Panc1 (cell line): ENCODE measurements at regions not wholly inside any gene's neighbourhood (a gene's known extent, or its start where the extent isn't known, plus 50 kb on each side); places are given as distances from the start of the nearest gene placed in this dataset.
"Not testable (repeated sequence)": the region's sequence is repeated elsewhere in the genome, so short reads cannot be mapped to it uniquely, and the experiment has no call there.

Source experiments
- ATAC-seq: fragments of 200-7000 bp; cut with Tn5 transposase; 2 replicates; pipeline ENCODE4 v1.9.1; 2020; ENCODE audit warnings: mild to moderate bottlenecking, moderate library complexity
- BruUV-seq: library from RNA; stranded (reverse); fragments of 400-500 nt; replicated peaks from 2 replicates; lab custom pipeline; 2021; lab: Mats Ljungman, UMichigan
- CTCF ChIA-PET: fragments of 300-600 bp; sonication (Branson Sonifier 250); formaldehyde crosslinking; loops from one replicate; lab custom pipeline; 2022; ENCODE audit warnings: antibody characterized with exemption; lab: Charles Lee
- POLR2A ChIA-PET: fragments of 300-600 bp; sonication (Branson Sonifier 250); formaldehyde crosslinking; loops from one replicate; lab custom pipeline; 2022; ENCODE audit warnings: antibody characterized with exemption; lab: Charles Lee
- DNase-seq: peaks from one replicate; pipeline ENCODE4 v3.0.0-alpha.2; 2010; ENCODE audit warnings: low read depth, low spot score
- H3K27ac ChIP-seq: 2 replicates; pipeline ENCODE4 v1.5.1; 2011; ENCODE audit warnings: mild to moderate bottlenecking, low read length, inconsistent platforms
- H3K27me3 ChIP-seq: fragments of 200-500 bp; sonication (Bioruptor generic); 2 replicates; pipeline ENCODE4 v1.6.0; 2014; ENCODE audit warnings: low read length, inconsistent platforms; ENCODE audit not compliant: control insufficient read depth, insufficient read depth
- H3K36me3 ChIP-seq: fragments of 200-500 bp; sonication (Bioruptor generic); 2 replicates; pipeline ENCODE4 v1.5.1; 2014; ENCODE audit warnings: inconsistent platforms, mild to moderate bottlenecking, low read length, moderate library complexity; ENCODE audit not compliant: control insufficient read depth, insufficient read depth
- H3K4me1 ChIP-seq: 2 replicates; pipeline ENCODE4 v1.5.1; 2011; ENCODE audit warnings: inconsistent platforms, mild to moderate bottlenecking, low read length, moderate library complexity; ENCODE audit not compliant: control insufficient read depth, insufficient read depth
- H3K4me3 ChIP-seq, 2 experiments: 2 replicates each; pipeline ENCODE4 v1.5.1; 2011 to 2012; ENCODE audit warnings: low read depth in 2 of 2, low read length in 2 of 2, mild to moderate bottlenecking in 2 of 2, inconsistent platforms in 1 of 2, moderate library complexity in 1 of 2
- H3K9me3 ChIP-seq: fragments of 200-500 bp; sonication (Bioruptor generic); 2 replicates; pipeline ENCODE4 v1.5.1; 2014; ENCODE audit warnings: low read depth, mild to moderate bottlenecking, inconsistent platforms, low read length, moderate library complexity; ENCODE audit not compliant: control insufficient read depth, insufficient read depth
- POLR2AphosphoS5 ChIP-seq: IDR thresholded peaks from 2 replicates; pipeline ENCODE4 v1.6.1; 2012; ENCODE audit warnings: mild to moderate bottlenecking, low read depth, low read length, moderate library complexity
- SIN3A ChIP-seq: IDR thresholded peaks from 2 replicates; pipeline ENCODE4 v1.6.1; 2012; ENCODE audit warnings: low read depth, mild to moderate bottlenecking, low read length, moderate library complexity, borderline replicate concordance; ENCODE audit not compliant: insufficient read depth
- TCF7L2 ChIP-seq: IDR thresholded peaks from 2 replicates; pipeline ENCODE4 v1.6.1; 2011; ENCODE audit warnings: mild to moderate bottlenecking, low read depth, low read length, inconsistent platforms
- in situ Hi-C: cut with HindIII; loops from 2 replicates; pipeline ENCODE4 v1.10.0; 2016; ENCODE audit warnings: low sequenced_read_pairs, low pct_unique_long_range_greater_than_20kb
- intact Hi-C: fragments of 100-400 bp; cut with micrococcal nuclease; formaldehyde crosslinking; loops from one replicate; pipeline ENCODE4 v1.10.0; 2022; ENCODE audit not compliant: unreplicated experiment
- TF ChIP-seq, protein P1 (sequence below), 2 experiments: IDR thresholded peaks; 2 replicates each; pipeline ENCODE4 v1.6.1; 2011 to 2012; ENCODE audit warnings: low read depth in 2 of 2, control low read depth in 1 of 2, low read length in 1 of 2, mild to moderate bottlenecking in 1 of 2, moderate library complexity in 1 of 2; ENCODE audit not compliant: insufficient read depth in 1 of 2
- TF ChIP-seq, protein P2 (sequence below): fragments of 450-650 bp; IDR thresholded peaks from 2 replicates; pipeline ENCODE4 v1.5.1; 2017; ENCODE audit warnings: mild to moderate bottlenecking

DNA sequence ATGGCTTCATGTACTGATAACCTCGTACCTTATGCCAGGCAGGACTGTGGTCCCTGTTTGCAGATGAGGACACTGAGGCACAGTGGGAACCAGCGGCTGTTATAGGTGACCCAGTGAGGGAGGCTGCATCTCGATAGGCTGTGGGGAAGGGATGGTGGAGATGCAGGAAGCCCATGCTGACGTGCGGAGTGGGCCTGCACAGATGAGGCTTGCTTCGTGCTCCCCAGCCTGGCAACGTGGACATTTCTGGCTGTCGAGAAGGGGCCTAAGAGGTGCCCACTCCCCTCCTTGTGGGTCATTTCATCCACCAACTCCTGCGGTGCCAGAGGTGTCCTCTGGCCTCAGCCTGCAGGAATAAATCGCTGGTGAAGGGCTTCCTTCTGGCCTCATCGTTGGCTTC lies 107.4 kb downstream of the SLC25A47 start:
- no peak for ATAC-seq
- Histone ChIP-seq H3K4me1 (peaks cover 19% of the 10 kb centered on the region), H3K4me3 (no peak overlapping the region), H3K27me3 (no peaks in the 10 kb centered on the region), H3K36me3 (no peaks in the 10 kb centered on the region), H3K9me3 (no peaks in the 10 kb centered on the region), H3K27ac (no peak overlapping the region; the same call in 1 of the 2 replicates)
- no TSS peak for BruUV-seq
- ChIA-PET POLR2A (no interaction called here), CTCF (no interaction called here)
- intact Hi-C loops (no loop called here), in situ Hi-C loops (no loop called here)
- TF ChIP-seq, protein P1, sequence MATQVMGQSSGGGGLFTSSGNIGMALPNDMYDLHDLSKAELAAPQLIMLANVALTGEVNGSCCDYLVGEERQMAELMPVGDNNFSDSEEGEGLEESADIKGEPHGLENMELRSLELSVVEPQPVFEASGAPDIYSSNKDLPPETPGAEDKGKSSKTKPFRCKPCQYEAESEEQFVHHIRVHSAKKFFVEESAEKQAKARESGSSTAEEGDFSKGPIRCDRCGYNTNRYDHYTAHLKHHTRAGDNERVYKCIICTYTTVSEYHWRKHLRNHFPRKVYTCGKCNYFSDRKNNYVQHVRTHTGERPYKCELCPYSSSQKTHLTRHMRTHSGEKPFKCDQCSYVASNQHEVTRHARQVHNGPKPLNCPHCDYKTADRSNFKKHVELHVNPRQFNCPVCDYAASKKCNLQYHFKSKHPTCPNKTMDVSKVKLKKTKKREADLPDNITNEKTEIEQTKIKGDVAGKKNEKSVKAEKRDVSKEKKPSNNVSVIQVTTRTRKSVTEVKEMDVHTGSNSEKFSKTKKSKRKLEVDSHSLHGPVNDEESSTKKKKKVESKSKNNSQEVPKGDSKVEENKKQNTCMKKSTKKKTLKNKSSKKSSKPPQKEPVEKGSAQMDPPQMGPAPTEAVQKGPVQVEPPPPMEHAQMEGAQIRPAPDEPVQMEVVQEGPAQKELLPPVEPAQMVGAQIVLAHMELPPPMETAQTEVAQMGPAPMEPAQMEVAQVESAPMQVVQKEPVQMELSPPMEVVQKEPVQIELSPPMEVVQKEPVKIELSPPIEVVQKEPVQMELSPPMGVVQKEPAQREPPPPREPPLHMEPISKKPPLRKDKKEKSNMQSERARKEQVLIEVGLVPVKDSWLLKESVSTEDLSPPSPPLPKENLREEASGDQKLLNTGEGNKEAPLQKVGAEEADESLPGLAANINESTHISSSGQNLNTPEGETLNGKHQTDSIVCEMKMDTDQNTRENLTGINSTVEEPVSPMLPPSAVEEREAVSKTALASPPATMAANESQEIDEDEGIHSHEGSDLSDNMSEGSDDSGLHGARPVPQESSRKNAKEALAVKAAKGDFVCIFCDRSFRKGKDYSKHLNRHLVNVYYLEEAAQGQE (IDR thresholded peaks at IDR 0.05; ENCODE audit: insufficient read depth in 1 of 2, low read depth in 2 of 2, low read length in 1 of 2): no peak
- TF ChIP-seq SIN3A (no peak), TCF7L2 (no peak), POLR2AphosphoS5 (no peak)
- TF ChIP-seq, protein P2, sequence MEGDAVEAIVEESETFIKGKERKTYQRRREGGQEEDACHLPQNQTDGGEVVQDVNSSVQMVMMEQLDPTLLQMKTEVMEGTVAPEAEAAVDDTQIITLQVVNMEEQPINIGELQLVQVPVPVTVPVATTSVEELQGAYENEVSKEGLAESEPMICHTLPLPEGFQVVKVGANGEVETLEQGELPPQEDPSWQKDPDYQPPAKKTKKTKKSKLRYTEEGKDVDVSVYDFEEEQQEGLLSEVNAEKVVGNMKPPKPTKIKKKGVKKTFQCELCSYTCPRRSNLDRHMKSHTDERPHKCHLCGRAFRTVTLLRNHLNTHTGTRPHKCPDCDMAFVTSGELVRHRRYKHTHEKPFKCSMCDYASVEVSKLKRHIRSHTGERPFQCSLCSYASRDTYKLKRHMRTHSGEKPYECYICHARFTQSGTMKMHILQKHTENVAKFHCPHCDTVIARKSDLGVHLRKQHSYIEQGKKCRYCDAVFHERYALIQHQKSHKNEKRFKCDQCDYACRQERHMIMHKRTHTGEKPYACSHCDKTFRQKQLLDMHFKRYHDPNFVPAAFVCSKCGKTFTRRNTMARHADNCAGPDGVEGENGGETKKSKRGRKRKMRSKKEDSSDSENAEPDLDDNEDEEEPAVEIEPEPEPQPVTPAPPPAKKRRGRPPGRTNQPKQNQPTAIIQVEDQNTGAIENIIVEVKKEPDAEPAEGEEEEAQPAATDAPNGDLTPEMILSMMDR: no peak
- no peak for DNase-seq

GRCh38 chr14:100431461-100431860 lies 108.3 kb downstream of the SLC25A47 start:
- in situ Hi-C loops, H3K27me3 ChIP-seq, H3K9me3 ChIP-seq, DNase-seq, ATAC-seq, H3K4me3 ChIP-seq, intact Hi-C loops, H3K27ac ChIP-seq, CTCF ChIA-PET, BruUV-seq, H3K36me3 ChIP-seq, POLR2A ChIA-PET: not testable (repeated sequence)
- H3K4me1 ChIP-seq: peaks cover 26% of the 10 kb centered on the region

- no peak overlapping the region for H3K4me3 ChIP-seq
- no TSS peak for BruUV-seq
- no peak for DNase-seq
- intact Hi-C loops: no loop called here
- no peaks in the 10 kb centered on the region for H3K9me3 ChIP-seq
- ATAC-seq: no peak
- H3K36me3 ChIP-seq: no peaks in the 10 kb centered on the region
- 0 out of 2 replicates have a peak overlapping the region, but pooled peaks have one; percentile 23 for H3K27ac ChIP-seq
- POLR2A ChIA-PET: no interaction called here
- peaks cover 33% of the 10 kb centered on the region for H3K4me1 ChIP-seq
- H3K27me3 ChIP-seq: no peaks in the 10 kb centered on the region
- CTCF ChIA-PET: no interaction called here
- TF ChIP-seq TCF7L2 (no peak), SIN3A (no peak), POLR2AphosphoS5 (no peak)
- TF ChIP-seq, protein P1 (IDR thresholded peaks at IDR 0.05; ENCODE audit: insufficient read depth in 1 of 2, low read depth in 2 of 2, low read length in 1 of 2): no peak
- TF ChIP-seq, protein P2: no peak
- in situ Hi-C loops: no loop called here
Measured at GRCh38 chr14:100432652-100433427, 109.7 kb downstream of the SLC25A47 start.
